Erythroblast (primary cell): ENCODE measurements at regions not wholly inside any gene's neighbourhood (a gene's known extent, or its start where the extent isn't known, plus 50 kb on each side); places are given as distances from the start of the nearest gene placed in this dataset.

Experiments
- GATA1 ChIP-seq: IDR thresholded peaks from 2 replicates; pipeline ENCODE4 v1.6.1; 2011; ENCODE audit warnings: low read depth, mild to moderate bottlenecking, control low read depth, low read length, moderate library complexity
- POLR2A ChIP-seq: IDR thresholded peaks from 2 replicates; pipeline ENCODE4 v1.6.1; 2011; ENCODE audit warnings: mild to moderate bottlenecking, low read length

GRCh38 chr17:79282294-79282693 lies 207.7 kb downstream of the ENGASE start:
- TF ChIP-seq POLR2A (no peak), GATA1 (no peak)
